Left renal cortex interstitium (tissue), 4 donors: ENCODE measurements at regions not wholly inside any gene's neighbourhood (a gene's known extent, or its start where the extent isn't known, plus 50 kb on each side); places are given as distances from the start of the nearest gene placed in this dataset.

Experiments used
- DNase-seq, 4 donors: peaks; one replicate each; pipeline ENCODE4 v3.0.0-alpha.2; 2013; ENCODE audit warnings: low read depth in 4 of 4, low spot score in 2 of 4, missing footprints in 1 of 4

- no peak for DNase-seq
Measured at GRCh38 chr6:26304213-26304796, 60.7 kb upstream of the BTN3A2 start.

GRCh38 chr6:26304797-26305640 is 60.0 kb upstream of the BTN3A2 start:
- peak in 1 of 4 donors; percentile 70 for DNase-seq

- no peak for DNase-seq
Measured at GRCh38 chr6:26305641-26305969, 59.4 kb upstream of the BTN3A2 start.

GRCh38 chr6:26306232-26306631 is 58.8 kb upstream of the BTN3A2 start:
- DNase-seq: no peak

GRCh38 chr6:26307850-26308249 is 57.1 kb upstream of the BTN3A2 start:
- DNase-seq: no peak

GRCh38 chr6:26309731-26310142 is 55.3 kb upstream of the BTN3A2 start:
- no peak for DNase-seq

- DNase-seq: no peak
Measured at GRCh38 chr6:26311012-26311384, 54.0 kb upstream of the BTN3A2 start.

- DNase-seq: peak in 1 of 4 donors; percentile 76
Measured at GRCh38 chr6:26311385-26312095, 53.5 kb upstream of the BTN3A2 start.

GRCh38 chr6:26312096-26312463 is 52.9 kb upstream of the BTN3A2 start:
- no peak for DNase-seq

GRCh38 chr6:26312501-26313397 is 52.2 kb upstream of the BTN3A2 start:
- peak in 1 of 4 donors; percentile 86 for DNase-seq
